HG03460 (cell line): ENCODE measurements at regions not wholly inside any gene's neighbourhood (a gene's known extent, or its start where the extent isn't known, plus 50 kb on each side); places are given as distances from the start of the nearest gene placed in this dataset.
"Not testable (repeated sequence)": the region's sequence is repeated elsewhere in the genome, so short reads cannot be mapped to it uniquely, and the experiment has no call there.

Source experiments
- ATAC-seq: cut with Tn5 transposase; IDR thresholded peaks from one replicate; pipeline ENCODE4 v1.9.1; 2021; ENCODE audit not compliant: unreplicated experiment

DNA sequence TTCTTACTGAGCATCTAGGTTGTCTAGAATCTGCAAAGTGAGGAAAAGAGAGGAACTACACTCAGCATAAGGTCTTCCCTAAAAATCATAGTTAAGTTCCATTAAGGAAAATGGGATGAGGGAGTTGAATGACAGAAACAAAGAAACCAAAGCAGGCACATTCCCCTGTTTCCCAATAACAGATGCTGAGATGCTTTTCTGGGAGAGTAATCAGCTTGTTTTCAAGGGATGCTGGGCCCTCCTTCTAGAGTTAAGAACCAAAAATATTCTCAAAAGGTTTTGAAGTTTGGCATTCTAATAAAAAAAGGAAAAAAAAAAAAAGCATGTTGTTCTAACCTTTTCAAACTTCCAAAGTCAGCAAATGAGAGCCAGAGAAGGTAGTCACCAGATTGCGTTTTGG lies 105.2 kb upstream of the ZNF648 start:
- ATAC-seq: no peak

DNA sequence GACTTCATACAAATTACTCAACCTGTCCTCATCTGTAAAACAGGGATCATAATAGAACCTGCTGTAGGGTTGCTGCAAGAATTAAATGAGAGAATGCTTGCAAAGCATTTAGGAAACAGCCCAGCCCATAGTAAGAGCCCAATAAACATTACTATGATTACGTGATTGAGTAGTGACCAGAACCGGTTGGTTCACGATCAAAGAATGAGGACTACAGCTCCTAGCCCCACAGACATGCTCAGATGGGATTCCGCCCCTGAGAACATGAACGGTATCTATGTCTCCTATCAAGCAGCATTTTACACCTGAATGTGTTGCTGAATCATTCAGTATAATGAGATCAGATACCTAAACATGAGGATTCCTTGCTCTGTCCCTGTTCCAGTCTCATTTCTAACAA lies 104.8 kb upstream of the ZNF648 start:
- ATAC-seq: no peak

DNA sequence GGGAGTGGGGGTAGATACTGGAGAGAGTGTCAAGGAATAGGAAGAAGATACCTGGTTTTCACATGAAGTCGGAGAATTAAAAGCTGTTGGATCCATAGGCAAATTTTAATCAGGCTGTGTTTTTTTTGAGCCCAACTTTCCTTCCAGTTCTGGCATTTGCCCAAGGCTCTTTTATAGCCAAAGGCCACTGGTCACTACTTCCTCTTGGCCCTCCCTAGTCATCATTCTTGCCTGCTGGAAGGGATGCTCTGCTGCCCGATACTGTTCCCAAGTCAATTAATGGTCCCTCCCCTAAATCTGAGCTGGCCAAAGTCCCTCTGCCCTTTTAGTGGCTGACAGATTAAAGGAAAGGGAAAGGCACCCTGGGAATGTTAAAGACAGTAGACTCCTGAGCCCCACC lies 102.8 kb upstream of the ZNF648 start:
- no peak for ATAC-seq

DNA sequence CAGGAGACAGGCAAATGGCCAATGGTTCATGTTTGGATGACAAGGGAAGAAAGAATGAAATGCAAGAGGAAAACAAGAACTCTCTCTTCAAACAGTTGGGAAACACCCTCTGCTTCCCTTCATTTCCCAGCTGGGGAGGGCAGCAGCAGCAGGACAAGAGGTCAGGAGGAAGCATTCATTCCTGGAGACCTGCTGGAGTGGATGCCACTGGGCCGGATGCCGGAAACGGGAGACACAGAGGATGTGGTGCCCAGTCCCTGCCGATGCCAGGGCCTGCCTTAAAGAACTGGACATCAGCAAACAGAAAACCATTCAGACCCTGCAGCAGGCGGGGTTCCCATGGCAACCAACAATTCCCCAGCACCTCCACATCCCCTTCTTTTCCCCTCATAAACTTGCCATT lies 102.3 kb upstream of the ZNF648 start:
- ATAC-seq: no peak

DNA sequence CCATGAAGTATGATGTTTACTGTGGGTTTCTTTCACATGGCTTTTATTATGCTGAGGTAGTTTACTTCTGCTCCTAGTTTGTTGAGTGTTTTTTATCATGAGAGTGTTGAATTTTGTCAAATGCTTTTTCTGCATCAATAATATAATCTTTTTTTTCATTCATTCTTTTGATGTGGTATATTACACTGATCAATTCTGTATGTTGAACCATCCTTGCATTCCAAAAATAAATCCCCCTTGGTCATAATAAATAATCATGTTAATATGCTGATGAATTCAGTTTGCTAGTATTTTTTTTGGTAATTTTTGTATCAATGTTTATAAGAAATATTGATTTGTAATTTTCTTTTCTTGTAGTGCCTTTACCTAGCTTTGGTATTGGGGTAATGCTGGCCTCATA lies 97.9 kb upstream of the ZNF648 start:
- ATAC-seq: no peak

DNA sequence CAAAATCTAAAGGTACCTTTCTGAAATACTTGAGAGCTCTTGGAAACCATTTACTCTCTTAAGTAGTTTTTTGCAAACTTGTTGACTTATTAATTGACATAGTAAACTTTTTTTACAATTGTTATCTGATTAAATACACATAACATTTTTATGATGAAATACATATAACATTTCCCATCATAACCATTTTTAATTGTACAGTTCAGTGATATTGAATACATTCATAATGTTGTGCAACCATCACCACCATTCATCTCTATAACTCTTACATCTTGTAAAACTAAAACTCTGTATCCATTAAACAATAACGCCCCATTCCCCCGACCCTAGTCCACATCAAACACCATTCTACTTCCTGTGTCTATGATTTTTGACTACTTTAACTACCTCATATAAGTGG lies 95.7 kb upstream of the ZNF648 start:
- ATAC-seq: no peak

DNA sequence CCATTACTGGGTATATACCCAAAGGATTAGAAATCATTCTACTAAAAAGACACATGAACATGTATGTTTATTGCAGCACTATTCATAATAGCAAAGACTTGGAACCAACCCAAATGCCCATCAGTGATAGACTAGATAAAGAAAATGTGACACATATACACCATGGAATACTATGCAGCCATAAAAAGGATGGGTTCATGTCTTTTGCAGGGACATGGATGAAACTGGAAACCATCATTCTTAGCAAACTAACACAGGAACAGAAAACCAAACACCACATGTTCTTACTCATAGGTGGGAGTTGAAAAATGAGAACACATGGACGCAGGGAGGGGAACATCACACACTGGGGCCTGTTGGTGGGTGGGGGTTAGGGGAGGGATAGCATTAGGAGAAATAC lies 92.9 kb upstream of the ZNF648 start:
- not testable (repeated sequence) for ATAC-seq

DNA sequence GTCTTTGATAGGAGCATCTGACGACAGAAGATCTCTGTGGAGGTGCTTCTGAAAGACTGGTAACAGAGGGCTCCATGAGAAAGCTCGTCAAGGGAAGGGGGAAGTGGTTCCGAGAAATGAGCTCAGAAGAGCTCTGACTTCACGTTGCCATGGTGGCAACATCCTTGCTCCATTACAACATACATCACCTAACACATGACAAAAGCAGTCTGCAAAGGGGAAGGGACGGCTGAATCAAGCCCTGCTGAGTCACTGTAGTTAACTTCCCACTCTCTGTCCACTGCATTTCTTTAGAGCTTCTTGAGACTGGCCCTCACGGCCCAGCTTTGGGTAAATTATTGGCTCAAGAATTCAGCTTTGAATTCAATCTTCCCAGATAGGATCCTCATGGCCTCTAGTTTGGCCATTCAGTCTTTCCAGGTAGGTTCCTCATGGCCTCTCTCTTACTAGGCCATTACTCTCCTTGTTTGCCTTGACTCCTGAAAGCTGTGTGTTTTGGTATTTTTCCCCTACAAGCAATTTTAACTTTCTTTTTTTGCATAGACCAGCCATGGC lies 88.0 kb upstream of the ZNF648 start:
- no peak for ATAC-seq

DNA sequence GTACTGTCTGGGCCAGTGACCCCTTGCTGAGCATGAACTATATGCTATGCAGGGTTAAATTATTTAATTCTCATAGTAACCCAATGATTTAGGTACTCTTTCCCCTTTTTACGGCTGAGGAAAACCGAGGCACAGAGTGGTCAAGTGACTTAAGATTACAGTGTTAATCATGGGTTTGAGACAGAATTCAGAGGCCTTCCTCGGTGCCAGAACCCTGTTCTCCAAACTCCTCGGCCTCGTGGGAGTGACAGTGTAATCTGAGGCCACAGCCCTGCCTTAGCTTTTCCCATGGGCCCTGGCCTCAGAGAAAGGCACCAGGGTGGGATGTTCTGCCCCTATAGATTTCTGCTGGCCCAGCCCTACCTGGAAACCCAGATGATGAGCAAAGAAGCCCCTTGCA lies 86.4 kb upstream of the ZNF648 start:
- no peak for ATAC-seq

DNA sequence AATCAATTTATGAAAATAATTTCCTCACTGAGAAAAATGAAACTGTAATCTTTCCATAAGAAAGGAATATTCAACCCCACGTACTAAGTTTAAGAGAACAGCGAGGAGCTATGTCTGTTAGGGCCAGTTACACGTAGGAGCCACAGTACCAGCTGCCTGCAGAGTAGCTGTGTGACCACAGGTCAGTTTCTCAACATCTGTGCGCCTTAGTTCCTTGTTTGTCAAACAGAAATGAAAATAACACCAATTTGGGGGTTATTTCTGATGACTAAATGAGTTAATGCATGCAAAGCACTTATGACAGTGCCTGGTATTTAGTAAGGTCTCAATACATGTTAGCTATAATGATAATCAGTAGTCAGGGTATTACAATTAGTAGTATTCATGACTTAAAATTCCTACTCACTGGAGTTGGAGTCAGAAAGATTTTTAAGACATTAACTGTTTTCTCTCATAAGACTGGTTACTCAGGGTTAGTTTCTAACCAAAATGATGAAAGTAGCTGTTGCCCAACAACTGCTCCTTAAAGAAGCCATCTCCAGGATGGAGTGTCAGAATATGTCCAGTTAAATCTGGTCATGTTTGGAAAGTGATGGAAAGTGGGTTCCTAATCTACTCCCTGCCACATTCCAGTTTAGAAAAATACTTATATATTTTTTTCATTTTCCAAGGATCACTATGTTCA lies 85.8 kb upstream of the ZNF648 start:
- peak; percentile 86 for ATAC-seq

DNA sequence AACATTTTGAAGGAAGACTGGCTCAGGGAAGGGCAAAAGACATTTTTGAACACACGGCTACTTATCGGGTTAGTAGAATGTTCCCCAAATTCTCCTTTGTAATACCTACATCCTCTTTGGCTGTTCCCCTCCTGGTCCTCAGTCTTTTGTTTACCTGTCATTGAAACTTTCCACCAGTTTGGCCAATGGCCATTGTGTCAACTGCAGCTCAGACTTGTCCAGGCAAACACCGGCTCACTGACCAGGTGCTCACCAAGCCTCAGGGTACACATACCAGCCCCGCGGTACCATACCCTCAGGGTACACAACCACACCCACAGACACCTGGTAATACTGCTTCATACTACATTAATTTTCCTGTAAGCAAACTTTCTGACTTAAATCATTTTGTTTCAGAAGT lies 84.8 kb upstream of the ZNF648 start:
- no peak for ATAC-seq

DNA sequence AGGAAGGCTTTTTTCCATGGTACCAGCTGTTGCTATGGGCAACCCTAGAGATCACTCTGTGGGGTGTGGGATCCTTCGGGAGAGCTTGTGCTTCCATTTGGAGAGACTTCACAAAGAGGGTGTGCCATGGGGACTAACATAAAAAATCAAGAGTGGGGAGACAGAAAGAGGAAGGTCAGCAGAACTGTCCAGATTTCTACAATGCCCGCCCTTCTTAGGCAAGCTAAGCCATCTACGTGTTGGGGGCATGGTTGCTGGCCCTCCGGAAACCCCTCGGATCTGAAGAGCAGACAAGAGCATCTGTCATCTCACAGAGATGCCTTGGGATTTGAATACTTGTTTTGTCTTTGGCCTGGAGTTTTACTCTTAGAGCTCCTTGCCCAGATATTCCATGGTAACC lies 83.9 kb upstream of the ZNF648 start:
- no peak for ATAC-seq

DNA sequence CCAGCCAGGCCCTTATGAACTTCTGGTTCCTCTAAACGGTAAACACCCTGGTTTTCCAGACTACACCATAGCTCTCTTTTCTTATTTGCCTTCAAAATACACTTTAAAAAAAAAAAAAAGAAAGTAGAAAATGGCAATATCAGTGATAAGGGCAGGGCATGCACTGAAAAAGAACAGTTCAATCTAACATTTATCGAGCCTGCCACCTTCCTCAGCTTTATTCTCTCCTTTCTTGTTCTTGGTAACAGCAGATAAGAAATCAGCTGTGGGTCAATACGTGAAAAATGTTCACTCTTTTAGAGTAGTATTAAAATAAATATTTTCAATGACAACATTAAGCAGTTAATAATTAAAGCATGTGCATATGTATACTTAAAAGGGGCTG lies 83.1 kb upstream of the ZNF648 start:
- ATAC-seq: no peak

DNA sequence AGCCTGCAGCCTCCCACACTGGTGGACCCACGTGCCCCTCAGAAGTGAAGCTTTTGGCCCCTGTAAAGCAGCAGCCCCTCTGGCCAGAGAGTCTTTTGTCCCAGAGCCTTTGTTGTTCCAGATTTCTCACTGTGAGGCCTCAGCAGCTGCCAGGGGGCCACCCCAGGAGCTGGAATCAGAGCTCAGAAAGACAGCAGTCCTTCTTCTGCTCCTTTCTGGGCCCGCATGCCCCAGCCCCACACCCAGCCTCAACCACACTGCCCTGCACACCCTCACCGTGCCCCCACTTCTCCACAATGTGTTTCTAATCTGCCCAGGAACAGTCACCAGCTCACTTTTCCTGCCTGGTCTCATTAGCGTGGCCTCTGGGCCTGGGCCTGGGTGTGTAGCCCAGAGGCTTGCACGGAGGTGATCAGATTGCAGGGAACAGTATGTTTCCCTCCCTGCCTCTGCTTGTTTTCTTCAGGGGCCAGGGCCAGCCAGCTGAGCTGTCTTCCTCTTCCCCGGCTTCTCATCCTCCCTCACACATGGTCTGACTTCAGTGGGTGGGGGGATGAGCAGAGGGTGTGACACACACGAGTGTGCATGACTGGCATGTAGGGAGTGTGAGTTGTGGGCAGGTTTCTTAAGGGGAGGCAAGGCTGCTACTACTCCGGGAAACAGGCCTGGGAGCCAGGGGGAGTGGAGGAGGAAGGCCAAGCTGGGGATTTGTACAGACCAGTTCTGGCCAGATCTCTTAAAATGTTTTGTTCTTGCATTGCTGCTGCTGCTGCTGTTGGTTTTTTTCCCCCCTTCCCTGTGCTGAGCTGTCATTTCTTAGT lies 82.5 kb upstream of the ZNF648 start:
- no peak for ATAC-seq

DNA sequence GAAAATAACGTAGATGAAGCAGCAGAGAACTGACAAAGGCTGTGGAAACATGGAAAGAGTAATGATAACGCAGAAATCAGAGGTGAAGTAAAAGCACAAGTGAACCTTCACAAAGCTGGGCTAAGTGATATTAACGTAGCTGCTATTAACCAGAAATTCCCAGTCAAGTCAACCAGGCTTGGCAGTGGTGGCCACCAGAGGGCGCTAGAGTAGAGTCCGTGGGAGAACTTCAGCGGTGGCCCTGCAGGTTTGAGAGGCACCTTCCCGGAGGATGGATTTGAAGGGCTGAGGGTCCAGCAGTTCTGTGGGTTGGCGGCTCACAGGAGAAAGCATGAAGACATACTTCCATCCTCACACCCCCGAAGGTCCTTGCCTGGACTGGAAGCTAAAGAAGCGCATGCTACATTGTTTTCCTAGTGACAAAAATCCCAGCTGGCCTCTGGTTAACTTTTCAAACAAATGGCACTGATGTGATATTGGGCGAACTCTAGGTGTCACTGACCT lies 81.7 kb upstream of the ZNF648 start:
- no peak for ATAC-seq

DNA sequence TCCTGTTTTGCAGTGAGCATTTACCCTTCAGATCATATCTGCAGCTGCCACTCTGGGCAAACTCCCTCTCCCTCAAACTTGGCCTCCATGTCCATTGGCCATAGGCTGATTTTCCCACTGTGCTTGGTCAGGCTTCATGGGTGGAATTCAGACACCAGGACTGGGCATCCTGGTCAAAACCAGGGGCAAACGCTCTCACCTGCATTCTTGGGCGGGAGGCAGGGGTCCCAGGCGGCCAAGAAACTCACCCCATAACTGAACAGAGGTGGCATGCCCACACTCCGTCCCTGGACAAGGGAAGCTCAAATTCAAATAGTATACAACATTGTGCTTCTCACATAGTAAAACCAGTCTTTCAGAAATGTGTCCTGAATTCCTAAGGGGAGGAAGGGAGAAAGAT lies 81.1 kb upstream of the ZNF648 start:
- ATAC-seq: no peak

DNA sequence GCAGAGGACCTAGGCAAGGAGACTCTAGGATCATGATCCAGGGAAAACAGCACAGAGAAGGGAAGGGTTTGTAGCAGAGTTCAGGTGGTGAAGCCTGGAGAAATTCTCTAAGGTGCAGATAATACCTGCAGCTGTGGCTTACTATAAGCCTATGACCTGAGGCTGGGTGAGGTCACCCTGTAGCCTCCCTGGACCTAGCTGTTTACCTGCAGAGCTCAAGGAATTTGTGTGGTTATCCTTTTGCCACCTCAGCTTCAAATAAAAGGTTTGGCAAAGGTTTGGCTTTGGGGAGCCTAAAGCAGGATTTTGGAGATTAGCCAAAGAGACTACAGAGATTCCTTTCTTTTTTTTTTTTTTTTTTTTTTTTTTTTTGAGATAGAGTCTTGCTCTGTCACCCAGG lies 79.5 kb upstream of the ZNF648 start:
- ATAC-seq: no peak

DNA sequence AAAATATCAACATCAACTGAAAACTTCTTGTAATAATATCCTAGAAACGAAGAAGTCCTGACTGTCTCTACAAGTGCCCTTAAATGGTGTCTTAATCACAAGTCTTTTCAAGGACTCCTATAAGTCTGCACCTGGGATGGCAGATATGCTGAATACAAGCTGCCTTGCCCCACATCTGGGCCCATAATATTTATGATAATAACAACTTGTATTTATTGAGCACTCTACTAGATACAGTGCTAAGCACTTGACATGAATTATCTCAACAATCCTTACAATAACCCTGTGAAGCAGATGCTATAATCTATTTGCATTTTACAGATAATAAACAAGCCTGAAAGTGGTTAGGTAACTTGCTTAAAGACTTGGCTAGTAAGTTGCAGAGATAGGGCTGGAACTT lies 78.0 kb upstream of the ZNF648 start:
- no peak for ATAC-seq

DNA sequence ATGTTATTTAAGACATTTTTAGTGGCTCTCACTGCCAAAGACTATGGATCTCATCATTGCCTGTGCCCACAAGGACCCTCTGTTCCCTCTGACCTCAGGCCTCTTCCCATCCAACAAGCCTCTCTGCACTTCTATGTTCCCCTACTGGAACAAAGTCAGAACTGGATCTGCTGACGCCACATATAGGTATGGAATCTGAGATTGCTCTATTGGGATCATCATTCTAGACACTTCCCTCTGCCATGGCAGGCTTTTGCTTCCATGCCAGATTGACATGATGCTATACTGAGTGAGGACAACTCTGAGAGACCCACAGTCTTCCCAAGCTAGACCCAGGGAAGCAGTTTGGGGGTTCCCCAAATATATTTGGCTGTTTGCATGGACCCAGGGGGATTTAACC lies 76.0 kb upstream of the ZNF648 start:
- no peak for ATAC-seq

DNA sequence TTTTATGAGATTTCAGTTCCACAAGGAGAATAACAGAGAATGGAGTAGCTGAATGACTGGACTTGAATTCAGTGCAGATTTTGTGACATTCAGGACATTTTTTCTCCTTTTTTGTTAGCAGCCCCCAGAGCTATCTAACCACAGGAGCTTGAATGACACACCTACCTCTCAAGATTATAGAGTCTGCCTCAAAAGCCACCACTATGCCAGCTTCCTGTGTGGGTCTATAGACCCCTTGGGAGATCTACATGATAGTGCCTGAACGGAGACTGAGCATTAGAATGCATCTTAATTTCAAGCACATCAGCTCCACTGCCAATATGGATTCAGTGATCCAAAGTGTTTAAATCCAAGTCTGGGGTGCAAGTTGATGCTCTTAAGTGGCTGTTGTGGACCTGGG lies 74.4 kb upstream of the ZNF648 start:
- no peak for ATAC-seq

DNA sequence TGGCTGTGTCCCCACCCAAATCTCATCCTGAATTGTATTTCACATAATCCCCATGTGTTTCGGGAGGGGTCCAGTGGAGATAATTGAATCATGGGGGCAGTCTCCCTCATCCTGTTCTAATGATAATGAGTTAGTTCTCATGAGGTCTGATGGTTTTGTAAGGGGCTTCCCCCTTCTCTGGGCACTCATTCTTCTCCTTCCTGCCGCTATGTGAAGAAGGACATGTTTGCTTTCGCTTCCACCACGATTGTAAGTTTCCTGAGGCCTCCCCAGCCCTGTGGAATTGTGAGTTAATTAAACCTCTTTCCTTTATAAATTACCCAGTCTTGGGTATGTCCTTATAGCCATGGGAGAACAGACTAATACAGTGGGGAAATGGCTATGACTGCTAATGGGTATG lies 72.7 kb upstream of the ZNF648 start:
- no peak for ATAC-seq

DNA sequence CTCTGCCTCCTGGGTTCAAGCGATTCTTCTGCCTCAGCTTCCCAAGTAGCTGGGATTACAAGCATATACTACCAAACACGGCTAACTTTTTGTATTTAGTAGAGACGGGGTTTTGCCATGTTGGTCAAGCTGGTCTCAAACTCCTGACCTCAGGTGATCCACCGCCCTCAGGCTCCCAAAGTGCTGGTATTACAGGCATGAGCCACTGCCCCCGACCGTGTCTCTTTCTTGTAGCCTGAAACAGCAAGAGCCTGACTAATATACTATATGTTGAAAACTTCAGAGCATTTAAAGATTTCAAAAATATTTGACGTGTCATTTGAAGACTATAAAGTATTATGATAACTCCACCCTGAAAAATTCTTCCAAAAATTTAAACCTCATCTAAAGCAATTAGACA lies 71.7 kb upstream of the ZNF648 start:
- no peak for ATAC-seq
